NCI-H1105 treated with DMSO at 0.1 percent for 48 hours (cell line): ENCODE measurements at regions not wholly inside any gene's neighbourhood (a gene's known extent, or its start where the extent isn't known, plus 50 kb on each side); places are given as distances from the start of the nearest gene placed in this dataset.
"Not testable (repeated sequence)": the region's sequence is repeated elsewhere in the genome, so short reads cannot be mapped to it uniquely, and the experiment has no call there.

Experiments used
- DNase-seq: peaks from one replicate; lab custom pipeline; 2025; lab: John Stamatoyannopoulos, UW

GRCh38 chr4:177494791-177495190, 52.6 kb upstream of the AGA start:
- no peak for DNase-seq

GRCh38 chr4:177495626-177496025, 53.4 kb upstream of the AGA start:
- not testable (repeated sequence) for DNase-seq

DNA sequence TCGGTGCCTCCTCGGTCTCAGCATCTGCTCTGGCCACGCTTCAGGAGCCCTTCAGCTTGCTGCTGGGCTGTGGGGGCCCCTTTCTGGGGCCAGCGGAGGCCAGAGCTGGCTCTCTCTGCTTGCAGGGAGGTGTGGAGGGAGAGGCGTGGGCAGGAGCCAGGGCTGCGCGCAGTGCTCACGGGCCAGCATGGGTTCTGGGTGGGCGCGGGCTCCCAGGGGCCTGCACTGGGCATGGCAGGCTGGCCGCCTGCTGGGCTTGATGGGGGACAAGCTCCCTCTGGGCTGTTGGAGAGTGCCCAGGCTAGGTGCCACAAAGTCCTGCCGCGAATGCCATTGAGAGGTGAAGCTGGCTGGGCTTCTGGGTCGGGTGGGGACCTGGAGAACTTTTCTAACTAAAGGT, 57.3 kb upstream of the AGA start:
- DNase-seq = no peak

DNA sequence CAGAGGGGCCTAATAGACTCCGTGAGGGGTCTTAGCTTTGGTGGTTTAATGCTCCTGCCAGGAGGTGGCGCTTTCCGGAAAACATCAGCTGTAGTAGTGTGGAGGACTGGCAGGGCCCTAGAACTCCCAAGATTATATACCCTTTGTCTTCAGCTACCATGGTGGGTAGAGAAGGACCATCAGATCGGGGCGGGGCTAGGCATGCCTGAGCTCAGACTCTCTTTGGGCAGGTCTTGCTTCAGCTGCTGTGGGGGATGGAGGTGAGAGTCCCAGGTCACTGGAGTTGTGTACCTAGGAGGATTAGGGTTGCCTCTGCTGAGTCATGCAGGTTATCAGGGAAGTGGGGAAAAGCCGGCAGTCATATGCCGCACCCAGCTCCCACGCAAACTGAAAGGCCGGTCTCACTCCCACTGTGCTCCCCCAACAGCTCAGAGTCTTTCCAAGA, 63.0 kb upstream of the AGA start:
- no peak for DNase-seq

- DNase-seq = no peak
Observed at GRCh38 chr4:177508662-177509061, 66.4 kb upstream of the AGA start.

DNA sequence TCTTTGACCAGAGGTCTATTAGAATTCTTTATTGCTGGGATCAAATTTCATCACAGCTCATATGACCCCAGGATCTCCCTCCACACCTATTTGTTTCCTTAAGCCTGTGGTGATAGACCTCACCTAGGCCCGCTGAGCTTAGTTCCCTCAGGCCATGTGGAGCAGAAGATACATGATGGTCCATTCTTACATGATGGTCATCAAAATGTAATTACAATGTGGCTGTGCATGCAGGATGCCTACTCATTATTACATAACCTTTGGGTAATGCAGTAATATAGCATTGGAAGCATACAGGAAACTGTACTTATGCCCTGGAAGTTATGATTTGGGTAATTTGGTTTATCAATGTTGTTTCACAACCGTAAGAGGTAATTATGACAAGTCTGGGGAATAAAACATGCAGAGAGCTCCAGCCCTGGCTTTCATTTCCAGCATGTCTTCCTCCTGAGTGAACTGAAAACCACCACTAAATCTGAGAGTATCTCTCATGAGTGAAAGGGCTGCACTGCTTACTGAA, 67.0 kb upstream of the AGA start:
- DNase-seq = no peak

DNA sequence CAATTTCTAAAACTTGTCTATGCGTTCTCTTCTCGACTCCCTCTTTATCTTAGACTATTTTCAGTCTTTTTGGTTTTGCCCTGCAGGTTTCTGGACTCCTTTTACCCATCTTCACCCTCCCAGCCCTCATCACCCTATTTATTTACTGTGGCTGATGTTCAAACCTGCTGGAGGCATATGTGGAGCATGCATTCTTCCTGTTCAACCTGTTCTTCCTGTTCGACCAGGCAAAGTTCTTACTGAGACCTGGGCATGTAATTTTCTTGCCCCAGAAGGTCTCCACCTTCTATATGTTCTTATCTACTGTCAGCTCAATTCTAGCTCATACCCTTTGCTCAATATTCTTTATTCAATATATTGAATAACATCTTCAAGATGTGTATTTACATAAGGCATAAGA, 69.4 kb upstream of the AGA start:
- DNase-seq = no peak

DNA sequence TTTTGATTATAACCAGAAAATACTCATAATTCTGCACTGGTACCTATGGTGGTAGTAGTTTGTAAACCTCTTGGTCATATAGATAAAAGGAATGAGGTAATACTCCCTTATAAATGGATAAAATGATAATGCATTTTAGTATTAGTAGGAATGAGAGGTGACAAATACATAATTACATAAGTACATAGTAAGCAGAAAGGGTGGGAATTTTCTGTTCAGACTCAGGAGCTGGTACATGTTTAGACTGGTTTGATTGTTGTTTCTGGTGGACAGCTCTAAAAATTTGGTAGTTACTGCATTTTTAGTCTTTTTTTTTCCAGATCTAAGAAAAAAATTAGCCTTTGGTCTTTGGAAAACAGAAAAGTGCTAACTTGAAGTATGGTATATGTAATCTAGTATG, 70.4 kb upstream of the AGA start:
- no peak for DNase-seq

DNA sequence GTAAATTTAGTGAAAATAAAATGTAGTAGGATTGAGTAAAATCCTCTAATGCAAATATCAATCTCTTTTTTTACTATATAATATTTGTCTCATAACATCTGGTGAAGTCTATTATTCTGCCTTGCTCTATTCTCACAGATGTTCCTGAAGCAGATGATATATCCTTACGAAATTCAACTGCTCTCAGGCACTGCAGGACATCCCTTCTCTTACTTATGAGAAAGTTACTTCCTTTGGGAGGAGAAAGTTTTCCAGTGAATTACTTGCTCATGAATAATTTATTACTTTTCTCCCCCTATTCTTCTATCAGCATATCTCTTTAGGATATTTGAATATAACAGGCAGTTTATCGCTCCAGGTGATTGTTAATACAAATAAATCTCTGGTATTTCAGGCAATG, 75.6 kb upstream of the AGA start:
- no peak for DNase-seq

DNA sequence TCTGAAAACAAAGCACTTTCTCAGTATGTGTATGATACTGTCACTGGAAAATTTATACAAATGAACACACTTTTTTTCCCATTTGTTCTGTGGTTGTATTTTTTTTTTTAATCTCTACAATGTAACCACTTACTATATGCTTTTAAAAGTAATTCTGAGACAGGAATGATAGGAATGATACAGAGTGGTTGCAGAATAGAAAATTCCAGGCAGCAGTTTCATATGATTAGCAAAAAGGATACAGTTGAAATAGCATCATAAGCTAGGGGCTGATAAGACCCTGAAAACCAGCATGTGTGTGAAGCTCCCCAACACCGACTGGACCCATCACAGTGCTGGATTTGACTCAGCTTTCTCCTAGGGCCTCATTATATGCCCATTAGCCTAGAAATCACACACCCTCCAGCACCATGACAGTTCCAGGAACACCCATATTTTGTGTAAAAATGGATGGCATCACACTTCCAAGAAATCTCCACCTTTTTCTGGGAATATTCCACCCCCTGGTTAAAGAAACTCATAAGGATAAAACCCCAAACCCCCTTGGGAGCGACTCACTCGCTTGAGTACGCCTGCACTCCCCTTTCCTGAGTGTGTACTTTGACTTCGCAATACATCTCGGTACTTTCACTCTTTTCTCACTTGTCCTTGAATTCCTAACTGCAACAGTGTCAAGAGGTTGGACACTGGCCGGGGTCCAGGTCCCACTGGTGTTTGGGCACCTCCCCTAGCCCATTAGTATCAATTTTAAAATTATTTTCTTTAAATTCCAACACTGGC, 77.4 kb upstream of the AGA start:
- DNase-seq = no peak

DNA sequence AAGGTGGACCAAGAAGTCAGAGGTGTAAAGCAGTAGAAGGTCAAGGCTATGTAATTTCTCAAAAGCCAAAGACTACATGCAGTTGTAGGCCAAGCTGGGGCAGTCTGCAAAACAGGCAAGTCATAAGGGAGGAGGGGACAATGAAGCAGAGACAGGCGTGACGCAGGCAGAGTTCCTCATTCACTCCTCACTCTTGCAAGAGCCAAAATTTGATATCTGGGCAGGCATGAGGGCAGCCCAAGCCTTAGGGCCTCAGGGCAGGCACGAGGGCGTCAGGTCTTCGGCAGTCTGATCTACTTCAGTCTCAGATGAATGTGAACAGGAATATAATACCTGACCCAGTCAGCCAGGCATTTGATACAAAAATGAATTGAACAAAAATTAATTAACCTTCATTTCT, 86.4 kb upstream of the AGA start:
- DNase-seq = no peak

- no peak for DNase-seq
Observed at GRCh38 chr4:177530561-177530960, 88.3 kb upstream of the AGA start.

GRCh38 chr4:177532358-177532757, 90.1 kb upstream of the AGA start:
- DNase-seq = no peak

DNA sequence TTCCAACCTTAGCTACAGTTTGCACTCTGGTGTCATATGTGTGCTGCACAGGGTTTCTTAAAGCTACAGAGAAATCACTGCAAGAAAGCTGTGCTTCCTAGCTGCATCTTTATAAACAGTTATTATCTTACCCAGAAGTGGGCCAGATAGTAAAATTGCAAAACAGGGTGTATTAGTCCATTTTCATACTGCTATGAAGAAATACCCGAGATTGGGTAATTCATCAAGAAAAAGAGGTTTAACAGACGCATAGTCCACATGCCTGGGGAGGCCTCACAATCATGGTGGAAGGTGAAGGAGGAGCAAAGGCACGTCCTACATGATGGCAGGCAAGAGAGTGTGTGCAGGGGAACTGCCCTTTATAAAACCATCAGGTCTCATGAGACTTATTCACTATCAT, 92.6 kb upstream of the AGA start:
- DNase-seq = not testable (repeated sequence)

- DNase-seq = no peak
Observed at GRCh38 chr4:177546745-177547144, 104.5 kb upstream of the AGA start.

- DNase-seq = no peak
Observed at GRCh38 chr4:177547985-177548384, 105.7 kb upstream of the AGA start.

GRCh38 chr4:177555007-177555574, 112.9 kb upstream of the AGA start:
- no peak for DNase-seq

DNA sequence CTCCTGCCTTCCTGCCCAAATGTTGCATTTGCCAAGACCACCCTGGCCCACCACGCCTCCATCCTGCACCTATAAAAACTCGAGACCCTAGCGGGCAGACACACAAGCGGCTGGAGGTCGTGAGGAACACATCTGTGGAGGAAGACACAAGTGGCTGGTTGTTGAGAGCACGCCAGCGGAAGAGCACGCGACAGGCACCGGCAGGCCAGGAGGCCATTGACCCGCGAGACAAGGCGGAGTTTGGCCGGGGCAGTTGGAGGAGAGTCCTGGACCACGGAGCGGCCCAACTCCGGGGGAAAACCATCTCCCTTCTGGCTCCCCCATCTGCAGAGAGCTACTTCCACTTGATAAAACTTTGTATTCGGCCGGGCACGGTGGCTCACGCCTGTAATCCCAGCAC, 115.2 kb upstream of the AGA start:
- no peak for DNase-seq

GRCh38 chr4:177558995-177559394, 116.8 kb upstream of the AGA start:
- no peak for DNase-seq

- no peak for DNase-seq
Observed at GRCh38 chr4:177562163-177562562, 119.9 kb upstream of the AGA start.

GRCh38 chr4:177562859-177563258, 120.6 kb upstream of the AGA start:
- no peak for DNase-seq

DNA sequence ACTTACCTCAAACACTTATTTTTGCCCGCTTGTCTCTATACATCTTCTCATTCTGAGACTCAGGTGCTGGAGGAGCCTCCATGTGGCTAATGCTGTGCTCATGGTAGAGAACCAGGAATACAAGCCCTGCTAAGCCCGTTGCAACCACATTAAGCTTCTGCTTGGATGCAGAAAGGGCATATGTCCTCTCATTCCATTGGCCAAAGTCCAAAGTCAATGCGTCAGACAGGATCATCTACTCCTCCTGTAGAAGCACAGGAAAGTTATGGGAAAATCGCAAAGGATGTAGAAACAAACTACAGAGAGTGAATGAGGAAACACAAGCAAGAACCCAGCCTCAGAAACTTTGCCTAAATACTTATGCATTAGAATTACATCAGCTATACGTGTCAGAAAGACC, 124.5 kb upstream of the AGA start:
- DNase-seq = no peak

- DNase-seq = no peak
Observed at GRCh38 chr4:177568931-177569330, 126.7 kb upstream of the AGA start.

GRCh38 chr4:177569434-177569833, 127.2 kb upstream of the AGA start:
- no peak for DNase-seq
